Stimulated activated CD4-positive, alpha-beta T cell treated with anti-CD3 and anti-CD28 coated beads, Interleukin-1b, Interleukin-23, amount 100 ng/mL, for 4 hours (primary cell): ENCODE measurements at regions not wholly inside any gene's neighbourhood (a gene's known extent, or its start where the extent isn't known, plus 50 kb on each side); places are given as distances from the start of the nearest gene placed in this dataset.

Experiments used
- DNase-seq, 2 donors: peaks; one replicate each; pipeline ENCODE4 v3.0.0-alpha.2; 2020; ENCODE audit warnings: low read depth in 2 of 2

- no peak for DNase-seq
Measured at GRCh38 chr9:90019626-90020025, 414.8 kb downstream of the GADD45G start.

- DNase-seq: no peak
Measured at GRCh38 chr9:90020276-90020871, 415.6 kb downstream of the GADD45G start.

- no peak for DNase-seq
Measured at GRCh38 chr9:90021216-90021906, 416.5 kb downstream of the GADD45G start.

GRCh38 chr9:90022474-90022873 is 417.7 kb downstream of the GADD45G start:
- DNase-seq: no peak

GRCh38 chr9:90023861-90024260 is 419.0 kb downstream of the GADD45G start:
- no peak for DNase-seq

GRCh38 chr9:90024409-90024808 is 419.6 kb downstream of the GADD45G start:
- no peak for DNase-seq

GRCh38 chr9:90024823-90025222 is 420.0 kb downstream of the GADD45G start:
- no peak for DNase-seq

- DNase-seq: no peak
Measured at GRCh38 chr9:90025816-90026215, 421.0 kb downstream of the GADD45G start.

GRCh38 chr9:90027296-90027790 is 422.5 kb downstream of the GADD45G start:
- no peak for DNase-seq

- no peak for DNase-seq
Measured at GRCh38 chr9:90029386-90029785, 424.6 kb downstream of the GADD45G start.

- DNase-seq: no peak
Measured at GRCh38 chr9:90029996-90030395, 425.2 kb downstream of the GADD45G start.

GRCh38 chr9:90032296-90033027 is 427.6 kb downstream of the GADD45G start:
- DNase-seq: no peak

- DNase-seq: no peak
Measured at GRCh38 chr9:90033028-90033650, 428.3 kb downstream of the GADD45G start.

- no peak for DNase-seq
Measured at GRCh38 chr9:90034071-90034470, 429.3 kb downstream of the GADD45G start.

- DNase-seq: no peak
Measured at GRCh38 chr9:90035471-90035870, 430.7 kb downstream of the GADD45G start.

- DNase-seq: no peak
Measured at GRCh38 chr9:90037146-90037797, 432.5 kb downstream of the GADD45G start.

- no peak for DNase-seq
Measured at GRCh38 chr9:90038763-90039162, 434.0 kb downstream of the GADD45G start.

- no peak for DNase-seq
Measured at GRCh38 chr9:90044263-90044662, 439.5 kb downstream of the GADD45G start.

- no peak for DNase-seq
Measured at GRCh38 chr9:90044710-90045151, 439.9 kb downstream of the GADD45G start.

GRCh38 chr9:90046317-90046861 is 441.6 kb downstream of the GADD45G start:
- DNase-seq: no peak

- no peak for DNase-seq
Measured at GRCh38 chr9:90047828-90048227, 443.0 kb downstream of the GADD45G start.
